GM13976 (cell line): ENCODE measurements at regions not wholly inside any gene's neighbourhood (a gene's known extent, or its start where the extent isn't known, plus 50 kb on each side); places are given as distances from the start of the nearest gene placed in this dataset.

ENCODE experiments used
- DNase-seq: peaks from one replicate; pipeline ENCODE4 v3.0.0; 2012; ENCODE audit warnings: low spot score
- CTCF ChIP-seq: IDR thresholded peaks from 2 replicates; pipeline ENCODE4 v1.5.1; 2012; ENCODE audit warnings: borderline replicate concordance, mild to moderate bottlenecking; ENCODE audit not compliant: insufficient read depth; ENCODE audit errors: extremely low read depth, missing control alignments, control extremely low read depth
- in situ Hi-C: fragments of 300-500 bp; cut with MboI; formaldehyde crosslinking; loops from one replicate; pipeline ENCODE4 v1.12.0; 2022; ENCODE audit warnings: low sequenced_read_pairs, mixed read lengths, inconsistent platforms; ENCODE audit not compliant: unreplicated experiment

- in situ Hi-C loops: no loop called here
- DNase-seq: no peak
- TF ChIP-seq CTCF: no peak
Measured at GRCh38 chr1:72557446-72558049, 275.2 kb upstream of the NEGR1 start.

GRCh38 chr1:72547412-72547811 is 265.1 kb upstream of the NEGR1 start:
- in situ Hi-C loops: no loop called here
- DNase-seq: no peak

GRCh38 chr1:72540674-72541073 is 258.3 kb upstream of the NEGR1 start:
- in situ Hi-C loops: no loop called here
- TF ChIP-seq CTCF: no peak
- no peak for DNase-seq

More at GRCh38 chr1:72547412-72547811, 265.1 kb upstream of the NEGR1 start:
- no peak for TF ChIP-seq CTCF

GRCh38 chr1:72535470-72535869 is 253.1 kb upstream of the NEGR1 start:
- no peak for TF ChIP-seq CTCF
- DNase-seq: no peak
- in situ Hi-C loops: no loop called here

GRCh38 chr1:72530646-72531045 is 248.3 kb upstream of the NEGR1 start:
- no peak for TF ChIP-seq CTCF
- DNase-seq: no peak
- in situ Hi-C loops: no loop called here

- DNase-seq: no peak
- no peak for TF ChIP-seq CTCF
- in situ Hi-C loops: no loop called here
Measured at GRCh38 chr1:72526926-72527325, 244.6 kb upstream of the NEGR1 start.
